GM18867 (cell line): ENCODE measurements at regions not wholly inside any gene's neighbourhood (a gene's known extent, or its start where the extent isn't known, plus 50 kb on each side); places are given as distances from the start of the nearest gene placed in this dataset.
"Not testable (repeated sequence)": the region's sequence is repeated elsewhere in the genome, so short reads cannot be mapped to it uniquely, and the experiment has no call there.

Source experiments
- ATAC-seq: cut with Tn5 transposase; IDR thresholded peaks from one replicate; pipeline ENCODE4 v1.9.1; 2021; ENCODE audit warnings: mild to moderate bottlenecking, moderate library complexity; ENCODE audit not compliant: unreplicated experiment

- no peak for ATAC-seq
These were observed 69.5 kb downstream of the TPRA1 start for GRCh38 chr3:127520993-127521392.

DNA sequence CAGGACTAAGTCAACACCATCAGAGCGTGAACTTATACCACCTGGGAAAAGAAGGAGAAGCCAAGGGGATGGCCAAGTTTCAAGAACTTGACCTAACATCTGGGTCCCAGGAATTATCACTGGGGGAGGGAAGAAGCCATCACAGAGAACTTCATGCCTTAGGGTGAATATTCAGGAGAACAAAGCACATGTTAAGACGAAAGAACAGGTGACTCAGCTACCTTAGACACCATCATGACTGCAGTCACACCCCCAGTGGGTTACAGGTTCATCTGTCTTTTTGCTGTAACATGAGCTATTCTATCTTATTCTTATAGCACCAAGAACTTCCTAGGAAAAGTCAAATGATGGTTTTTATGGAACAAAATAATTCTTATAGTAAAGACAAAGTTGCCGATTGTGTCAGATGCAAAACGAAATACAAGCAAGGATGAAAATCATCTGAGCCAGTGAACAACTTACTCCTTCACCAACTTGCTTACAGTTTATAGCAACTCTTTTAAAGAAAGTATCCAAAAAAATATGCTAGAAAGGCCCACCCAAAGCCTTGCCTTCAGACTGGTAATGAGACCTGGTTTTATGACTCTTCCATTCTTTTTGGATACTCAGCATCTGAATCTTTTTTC, 72.0 kb downstream of the TPRA1 start:
- ATAC-seq: no peak

DNA sequence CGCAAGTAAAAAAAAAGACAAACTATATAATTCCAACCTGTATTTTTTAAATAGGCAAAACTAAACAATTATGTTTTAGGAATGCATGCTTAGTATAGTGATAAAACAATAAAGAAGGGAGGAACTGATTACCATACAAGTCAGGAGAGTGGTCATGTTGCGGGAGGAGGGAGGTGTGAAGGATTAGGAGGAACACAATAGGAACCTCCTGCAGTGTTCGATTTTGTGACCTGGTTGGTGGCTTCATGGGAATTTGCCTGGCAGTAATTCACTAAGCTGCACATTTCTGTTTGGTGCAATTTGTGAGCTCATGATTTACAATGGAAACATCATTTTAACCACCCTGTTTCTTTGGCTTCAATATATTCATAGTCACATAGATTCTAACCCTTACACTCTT, 78.3 kb downstream of the TPRA1 start:
- no peak for ATAC-seq

- no peak for ATAC-seq
These were observed 89.4 kb downstream of the TPRA1 start for GRCh38 chr3:127501177-127501576.

DNA sequence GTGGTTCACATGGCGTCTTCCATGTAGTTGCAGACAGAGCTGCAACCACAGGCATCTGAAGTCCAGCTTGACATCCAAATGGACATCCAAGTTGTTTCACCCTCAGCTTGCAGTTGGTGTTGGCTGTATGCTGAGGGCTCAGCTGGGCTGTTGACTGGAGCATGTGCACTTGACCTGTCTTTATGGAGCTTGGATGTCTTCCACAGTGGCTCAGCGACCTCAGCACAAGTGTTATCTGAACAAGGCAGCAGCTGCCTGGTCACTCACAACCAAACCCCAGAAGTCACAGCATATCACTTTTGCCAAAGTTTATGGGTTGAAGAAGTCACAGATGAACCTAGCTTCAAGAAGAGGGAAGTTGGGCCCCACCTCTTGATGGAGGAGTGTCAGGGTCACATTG, 92.9 kb downstream of the TPRA1 start:
- ATAC-seq: no peak

GRCh38 chr3:127497166-127497565, 93.4 kb downstream of the TPRA1 start:
- ATAC-seq: no peak

GRCh38 chr3:127495821-127496655, 94.5 kb downstream of the TPRA1 start:
- no peak for ATAC-seq

- ATAC-seq: no peak
These were observed 96.4 kb downstream of the TPRA1 start for GRCh38 chr3:127493924-127494646.

- ATAC-seq: no peak
These were observed 98.1 kb downstream of the TPRA1 start for GRCh38 chr3:127492426-127492825.

- ATAC-seq: no peak
These were observed 98.6 kb downstream of the TPRA1 start for GRCh38 chr3:127491909-127492308.

DNA sequence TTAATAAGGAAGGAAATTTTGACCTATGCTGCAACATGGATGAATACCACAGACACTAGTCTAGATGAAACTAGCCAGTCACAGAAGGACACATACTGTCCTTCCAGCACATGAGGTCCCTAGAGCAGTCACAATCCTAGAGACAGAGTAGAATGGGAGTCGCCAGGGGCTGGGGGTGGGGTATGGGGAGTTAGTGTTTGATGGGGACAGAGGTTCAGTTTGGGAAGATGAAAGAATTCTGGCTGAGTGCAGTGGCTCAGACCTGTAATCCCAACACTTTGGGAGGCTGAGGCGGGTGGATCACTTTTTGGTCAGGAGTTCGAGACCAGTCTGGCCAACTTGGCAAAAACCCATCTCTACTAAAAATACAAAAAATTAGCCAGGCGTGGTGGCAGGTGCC, 99.2 kb downstream of the TPRA1 start:
- ATAC-seq: no peak

DNA sequence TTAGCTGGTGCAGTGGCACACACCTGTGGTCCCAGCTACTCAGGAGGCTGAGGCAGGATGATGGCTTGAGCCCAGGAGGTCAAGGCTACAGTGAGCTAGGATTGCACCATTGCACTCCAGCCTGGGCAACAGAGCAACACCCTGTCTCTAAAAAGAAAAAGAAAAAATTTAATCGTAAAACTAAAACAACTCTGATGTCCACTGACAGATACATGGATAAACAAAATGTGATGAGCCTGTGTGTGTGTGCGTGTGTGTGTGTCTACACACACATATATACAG, 99.6 kb downstream of the TPRA1 start:
- ATAC-seq: not testable (repeated sequence)

DNA sequence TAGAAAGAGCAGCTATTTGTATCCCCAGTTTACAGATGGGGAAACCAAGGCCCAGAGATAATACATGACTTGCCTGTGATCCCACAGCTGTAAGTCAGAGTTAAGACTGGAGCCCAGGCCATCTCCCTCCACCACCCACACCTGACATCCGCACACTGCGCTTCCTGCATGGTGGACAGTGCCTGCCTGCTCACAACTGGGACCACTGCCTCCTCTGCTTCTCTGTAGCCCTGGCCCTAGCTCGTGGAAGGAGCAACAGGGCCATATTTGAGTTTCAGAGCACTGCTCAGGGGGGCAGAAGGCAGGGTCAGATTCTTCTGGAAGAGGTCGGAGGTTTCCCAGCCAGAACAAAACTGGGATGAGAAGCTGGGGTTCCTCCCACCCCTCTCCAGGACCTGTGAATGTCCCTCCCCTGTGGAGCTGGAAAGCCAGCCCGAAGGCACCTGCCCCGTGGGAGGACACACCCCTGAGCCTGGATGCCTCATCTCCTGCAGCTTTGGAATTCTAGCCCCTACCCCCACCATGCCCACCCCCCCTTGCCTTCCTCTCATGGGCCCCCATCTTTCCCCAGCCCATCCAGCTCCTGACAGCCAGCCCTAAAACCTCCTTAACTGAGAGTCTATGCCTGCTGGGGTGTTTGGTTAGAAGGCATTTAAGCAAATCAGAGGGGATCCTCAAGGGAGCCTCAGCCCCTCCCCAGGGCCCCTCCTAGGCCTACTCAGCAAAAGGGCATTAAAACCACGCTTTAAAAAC, 100.1 kb downstream of the TPRA1 start:
- ATAC-seq: no peak

- no peak for ATAC-seq
These were observed 101.2 kb downstream of the TPRA1 start for GRCh38 chr3:127489357-127489756.

GRCh38 chr3:127488740-127489139, 101.8 kb downstream of the TPRA1 start:
- ATAC-seq: no peak

DNA sequence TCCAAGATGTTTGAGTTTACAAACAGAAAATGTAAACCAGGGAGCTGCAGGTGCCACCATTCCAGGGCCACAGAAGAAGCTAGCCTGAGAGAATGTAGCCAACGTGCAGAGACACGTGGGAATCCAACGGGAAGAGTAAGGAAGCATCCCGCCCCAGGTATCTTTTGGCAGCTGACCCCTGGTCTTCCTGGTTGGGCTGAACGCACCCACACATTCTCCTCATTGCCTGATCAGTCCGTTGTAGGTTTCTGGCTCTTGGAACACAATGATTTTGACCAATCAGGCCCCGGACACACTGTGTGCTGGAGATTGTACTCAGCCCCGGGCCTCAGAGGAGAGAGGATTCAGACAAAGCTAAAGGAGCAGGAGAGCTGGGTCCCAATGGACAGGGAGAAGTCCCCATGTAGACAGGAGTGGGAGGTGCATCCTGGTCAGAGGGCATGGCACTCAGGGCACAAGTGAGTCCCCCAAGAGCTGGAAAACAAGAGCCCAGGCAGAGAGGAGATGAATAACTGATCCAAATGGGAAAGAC, 102.3 kb downstream of the TPRA1 start:
- no peak for ATAC-seq

GRCh38 chr3:127487196-127487595, 103.3 kb downstream of the TPRA1 start:
- ATAC-seq: no peak

- no peak for ATAC-seq
These were observed 104.1 kb downstream of the TPRA1 start for GRCh38 chr3:127486321-127486944.

- no peak for ATAC-seq
These were observed 105.0 kb downstream of the TPRA1 start for GRCh38 chr3:127485396-127486170.
